HG02840 (cell line): ENCODE measurements at regions not wholly inside any gene's neighbourhood (a gene's known extent, or its start where the extent isn't known, plus 50 kb on each side); places are given as distances from the start of the nearest gene placed in this dataset.
"Not testable (repeated sequence)": the region's sequence is repeated elsewhere in the genome, so short reads cannot be mapped to it uniquely, and the experiment has no call there.

ENCODE experiments used
- ATAC-seq: cut with Tn5 transposase; IDR thresholded peaks from one replicate; pipeline ENCODE4 v1.9.1; 2021; ENCODE audit warnings: mild to moderate bottlenecking, moderate library complexity, moderate number of reproducible peaks; ENCODE audit not compliant: unreplicated experiment, low FRiP score

GRCh38 chr10:83706952-83707582 lies 432.2 kb upstream of the GHITM start:
- ATAC-seq, result no peak

GRCh38 chr10:83713423-83713822 lies 425.9 kb upstream of the GHITM start:
- no peak for ATAC-seq

- ATAC-seq, result no peak
These were observed 416.2 kb upstream of the GHITM start for GRCh38 chr10:83723080-83723479.

- no peak for ATAC-seq
These were observed 414.7 kb upstream of the GHITM start for GRCh38 chr10:83724471-83725241.

- ATAC-seq, result no peak
These were observed 413.7 kb upstream of the GHITM start for GRCh38 chr10:83725567-83725966.

GRCh38 chr10:83734278-83734677 lies 405.0 kb upstream of the GHITM start:
- no peak for ATAC-seq

GRCh38 chr10:83736008-83736407 lies 403.3 kb upstream of the GHITM start:
- ATAC-seq, result no peak

GRCh38 chr10:83750604-83751003 lies 388.7 kb upstream of the GHITM start:
- no peak for ATAC-seq

- no peak for ATAC-seq
These were observed 385.8 kb upstream of the GHITM start for GRCh38 chr10:83753490-83753889.

GRCh38 chr10:83754857-83755256 lies 384.5 kb upstream of the GHITM start:
- ATAC-seq, result no peak

- ATAC-seq, result no peak
These were observed 379.2 kb upstream of the GHITM start for GRCh38 chr10:83760142-83760541.

- no peak for ATAC-seq
These were observed 374.6 kb upstream of the GHITM start for GRCh38 chr10:83764666-83765065.

GRCh38 chr10:83765731-83766130 lies 373.6 kb upstream of the GHITM start:
- ATAC-seq, result no peak

- ATAC-seq, result no peak
These were observed 370.0 kb upstream of the GHITM start for GRCh38 chr10:83769281-83769820.

GRCh38 chr10:83786701-83787100 lies 352.6 kb upstream of the GHITM start:
- ATAC-seq, result not testable (repeated sequence)

- ATAC-seq, result no peak
These were observed 337.3 kb upstream of the GHITM start for GRCh38 chr10:83801983-83802382.

- ATAC-seq, result no peak
These were observed 332.6 kb upstream of the GHITM start for GRCh38 chr10:83806717-83807116.

- no peak for ATAC-seq
These were observed 330.3 kb upstream of the GHITM start for GRCh38 chr10:83809001-83809400.

GRCh38 chr10:83816942-83817341 lies 322.4 kb upstream of the GHITM start:
- ATAC-seq, result no peak

GRCh38 chr10:83817797-83818196 lies 321.5 kb upstream of the GHITM start:
- ATAC-seq, result no peak

- no peak for ATAC-seq
These were observed 319.7 kb upstream of the GHITM start for GRCh38 chr10:83819609-83820008.

- no peak for ATAC-seq
These were observed 319.3 kb upstream of the GHITM start for GRCh38 chr10:83820033-83820432.
